K562 (cell line): ENCODE measurements at regions not wholly inside any gene's neighbourhood (a gene's known extent, or its start where the extent isn't known, plus 50 kb on each side); places are given as distances from the start of the nearest gene placed in this dataset.

Source experiments
- BRCA1 ChIP-seq, 2 experiments: fragments of 450-650 bp in 1 of 2; sonication (generic) in 1 of 2; formaldehyde crosslinking in 1 of 2; IDR thresholded peaks; 2 replicates each; pipeline versions ENCODE4 v1.5.0 to v1.6.1; 2017 to 2020; ENCODE audit warnings: mild to moderate bottlenecking in 1 of 2, missing genetic modification reagents in 1 of 2
- CHD4 ChIP-seq: fragments of 200-600 bp; sonication (generic); IDR thresholded peaks from 3 replicates; pipeline ENCODE4 v1.6.1; 2012; ENCODE audit warnings: low read depth, mild to moderate bottlenecking, mixed read lengths, low read length, inconsistent platforms; ENCODE audit not compliant: insufficient read depth, insufficient replicate concordance, poor library complexity, severe bottlenecking
- EHMT2 ChIP-seq: fragments of 450-650 bp; IDR thresholded peaks from 2 replicates; pipeline ENCODE4 v1.6.1; 2018; ENCODE audit warnings: antibody characterized with exemption
- FIP1L1 ChIP-seq: fragments of 200-400 bp; formaldehyde crosslinking; IDR thresholded peaks from 2 replicates; pipeline ENCODE4 v1.6.1; 2018; ENCODE audit warnings: mild to moderate bottlenecking, low read depth, low read length; ENCODE audit not compliant: poor library complexity, severe bottlenecking
- FOXM1 ChIP-seq, 2 experiments: fragments of 450-650 bp in 1 of 2; sonication (generic) in 1 of 2; formaldehyde crosslinking in 1 of 2; IDR thresholded peaks; 2 replicates each; pipeline versions ENCODE4 v1.6.1 to v1.9.0; 2017 to 2022; ENCODE audit warnings: low read depth in 2 of 2, mild to moderate bottlenecking in 2 of 2, missing genetic modification reagents in 1 of 2, moderate library complexity in 1 of 2
- KHSRP ChIP-seq: fragments of 450-650 bp; IDR thresholded peaks from 2 replicates; pipeline ENCODE4 v1.6.1; 2017
- MCM5 ChIP-seq: fragments of 450-650 bp; IDR thresholded peaks from 2 replicates; pipeline ENCODE4 v1.6.1; 2016; ENCODE audit warnings: low read depth
- NFATC3 ChIP-seq: fragments of 450-650 bp; IDR thresholded peaks from 2 replicates; pipeline ENCODE4 v1.6.1; 2017; ENCODE audit warnings: mild to moderate bottlenecking
- NFRKB ChIP-seq: fragments of 450-650 bp; IDR thresholded peaks from 2 replicates; pipeline ENCODE4 v1.6.1; 2016; ENCODE audit warnings: low read depth
- NR3C1 ChIP-seq: sonication (generic); formaldehyde crosslinking; IDR thresholded peaks from 2 replicates; pipeline ENCODE4 v1.8.1; 2022; ENCODE audit warnings: missing genetic modification reagents
- POLR2AphosphoS2 ChIP-seq: IDR thresholded peaks from 2 replicates; pipeline ENCODE4 v1.6.1; 2012; ENCODE audit warnings: low read length, improper control_type of control experiment
- TEAD2 ChIP-seq: fragments of 450-650 bp; IDR thresholded peaks from 2 replicates; pipeline ENCODE4 v1.6.1; 2016; ENCODE audit warnings: missing genetic modification characterization, control low read depth, missing compliant biosample characterization
- ZFPM2 ChIP-seq: fragments of 250-450 bp; sonication (Bioruptor Pico); IDR thresholded peaks from 2 replicates; pipeline ENCODE4 v1.5.1; 2022; ENCODE audit warnings: mild to moderate bottlenecking
- ZNF316 ChIP-seq: fragments of 450-650 bp; IDR thresholded peaks from 2 replicates; pipeline ENCODE4 v1.6.1; 2016
- ZNF347 ChIP-seq: fragments of 450-650 bp; formaldehyde crosslinking; IDR thresholded peaks from 2 replicates; pipeline ENCODE4 v1.4.0; 2020; ENCODE audit warnings: low read depth, mild to moderate bottlenecking, moderate library complexity
- ZNF507 ChIP-seq: conservative IDR thresholded peaks from 2 replicates; pipeline ENCODE4 v1.6.1; 2017; ENCODE audit warnings: missing genetic modification characterization, missing compliant biosample characterization
- ZNF584 ChIP-seq: fragments of 200-800 bp; sonication (Bioruptor generic); IDR thresholded peaks from 2 replicates; pipeline ENCODE4 v1.6.1; 2016; ENCODE audit warnings: low read depth, mild to moderate bottlenecking, missing genetic modification characterization, missing compliant biosample characterization
- TF ChIP-seq, protein P1 (sequence below), 2 experiments: fragments of 450-650 bp in 1 of 2; sonication (generic) in 1 of 2; formaldehyde crosslinking; conservative IDR thresholded peaks; 2 replicates each; pipeline versions ENCODE4 v1.4.0 to v1.8.1; 2020 to 2022; ENCODE audit warnings: mild to moderate bottlenecking in 1 of 2, missing genetic modification reagents in 1 of 2

DNA sequence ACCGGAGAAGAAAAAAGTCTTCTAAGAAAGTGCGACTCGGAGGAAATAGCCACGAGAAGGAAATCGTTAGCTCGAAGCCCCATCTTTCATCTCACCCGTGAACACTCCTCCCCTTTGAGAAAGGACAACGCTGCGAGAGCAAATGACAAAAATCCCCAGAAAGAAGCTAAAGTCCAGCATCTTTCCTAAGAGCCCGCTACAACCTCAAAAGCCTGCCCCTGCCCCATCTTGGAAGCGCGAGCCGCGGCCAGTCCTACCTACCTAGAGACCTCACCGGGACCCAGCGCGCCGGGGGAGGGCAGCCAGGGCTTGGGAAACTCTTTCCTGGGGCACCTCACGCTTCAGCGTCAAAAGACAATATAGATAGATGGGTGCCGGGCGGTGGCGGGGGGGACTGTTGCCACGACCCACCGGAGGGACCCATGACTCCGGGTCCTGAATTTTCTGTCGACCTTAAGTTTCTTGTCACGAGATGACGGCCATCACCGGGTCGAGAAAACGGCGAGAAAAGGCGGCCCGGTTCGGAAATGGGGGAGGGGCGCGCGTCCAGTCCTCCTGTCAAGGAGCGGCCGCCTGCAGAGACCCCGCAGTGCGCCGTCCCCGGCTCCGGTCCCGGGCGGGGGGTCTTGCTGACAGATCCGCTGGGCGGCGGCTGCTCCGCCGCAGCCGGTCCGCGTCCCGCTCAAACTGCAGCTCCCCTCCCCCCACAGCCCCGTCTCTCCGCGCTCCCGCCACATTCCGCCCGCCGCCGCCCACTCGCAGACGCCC is 65.9 kb downstream of the KCNRG start (continued):
- TF ChIP-seq EHMT2 (no peak), POLR2AphosphoS2 (no peak), NR3C1 (no peak), ZFPM2 (CRISPR knock-in tag) (no peak), BRCA1 (IDR thresholded peaks at IDR 0.05) (no peak), BRCA1 (CRISPR knock-in tag; IDR thresholded peaks at IDR 0.05) (no peak), NFRKB (no peak), FOXM1 (IDR thresholded peaks at IDR 0.05; ENCODE audit: low read depth) (no peak), FOXM1 (CRISPR knock-in tag; IDR thresholded peaks at IDR 0.05; ENCODE audit: low read depth) (no peak), CHD4 (no peak), FIP1L1 (peak; percentile 65), KHSRP (no peak), NFATC3 (no peak), ZNF347 (CRISPR knock-in tag) (no peak), TEAD2 (tag) (no peak), ZNF316 (no peak), ZNF584 (CRISPR knock-in tag) (no peak), ZNF507 (no peak), MCM5 (no peak)
- TF ChIP-seq, protein P1, sequence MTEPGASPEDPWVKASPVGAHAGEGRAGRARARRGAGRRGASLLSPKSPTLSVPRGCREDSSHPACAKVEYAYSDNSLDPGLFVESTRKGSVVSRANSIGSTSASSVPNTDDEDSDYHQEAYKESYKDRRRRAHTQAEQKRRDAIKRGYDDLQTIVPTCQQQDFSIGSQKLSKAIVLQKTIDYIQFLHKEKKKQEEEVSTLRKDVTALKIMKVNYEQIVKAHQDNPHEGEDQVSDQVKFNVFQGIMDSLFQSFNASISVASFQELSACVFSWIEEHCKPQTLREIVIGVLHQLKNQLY (CRISPR knock-in tag; conservative IDR thresholded peaks at IDR 0.05): no peak
- TF ChIP-seq, all 486 proteins: peak for 19
